Suprapubic skin (tissue), 4 donors: ENCODE measurements at regions not wholly inside any gene's neighbourhood (a gene's known extent, or its start where the extent isn't known, plus 50 kb on each side); places are given as distances from the start of the nearest gene placed in this dataset.

Experiments
- CTCF ChIP-seq, 2 donors: fragments of 200-600 bp in 1 of 2; fragments of 450-650 bp in 1 of 2; sonication (generic) in 1 of 2; IDR thresholded peaks; one replicate each; pipeline ENCODE4 v1.5.1; 2016 to 2019; ENCODE audit warnings: antibody characterized with exemption in 2 of 2, mild to moderate bottlenecking in 1 of 2, moderate library complexity in 1 of 2
- EP300 ChIP-seq: sonication (generic); formaldehyde crosslinking; IDR thresholded peaks from one replicate; pipeline ENCODE4 v1.6.1; 2017; ENCODE audit warnings: antibody characterized with exemption
- POLR2A ChIP-seq, 2 donors: fragments of 450-650 bp; IDR thresholded peaks; one replicate each; pipeline ENCODE4 v1.6.1; 2017; ENCODE audit warnings: antibody characterized with exemption in 2 of 2, mild to moderate bottlenecking in 2 of 2, moderate library complexity in 2 of 2
- POLR2AphosphoS5 ChIP-seq, 3 donors: sonication (generic); formaldehyde crosslinking; IDR thresholded peaks; one replicate each; pipeline ENCODE4 v1.6.1; 2017; ENCODE audit warnings: antibody characterized with exemption in 3 of 3

- TF ChIP-seq CTCF (IDR thresholded peaks at IDR 0.05) (no peak), POLR2A (IDR thresholded peaks at IDR 0.05) (no peak), POLR2AphosphoS5 (IDR thresholded peaks at IDR 0.05) (no peak), EP300 (no peak)
Observed at GRCh38 chr11:109706945-109707344, 285.0 kb downstream of the C11orf87 start.
